Parathyroid adenoma (tissue), 2 donors: ENCODE measurements at regions not wholly inside any gene's neighbourhood (a gene's known extent, or its start where the extent isn't known, plus 50 kb on each side); places are given as distances from the start of the nearest gene placed in this dataset.

Source experiments
- H2AFZ ChIP-seq: fragments of 300-600 bp; sonication (generic); one replicate; pipeline ENCODE4 v1.7.0; 2017; ENCODE audit warnings: antibody characterized with exemption, mild to moderate bottlenecking
- H3K27ac ChIP-seq: fragments of 300-600 bp; sonication (generic); one replicate; pipeline ENCODE4 v1.7.0; 2017
- H3K27me3 ChIP-seq: fragments of 300-600 bp; sonication (generic); one replicate; pipeline ENCODE4 v1.7.0; 2017; ENCODE audit warnings: low read length; ENCODE audit not compliant: control insufficient read depth, insufficient read depth
- H3K36me3 ChIP-seq: fragments of 300-600 bp; sonication (generic); one replicate; pipeline ENCODE4 v1.7.0; 2017; ENCODE audit warnings: low read length; ENCODE audit not compliant: control insufficient read depth, insufficient read depth
- H3K4me1 ChIP-seq: fragments of 300-600 bp; sonication (generic); one replicate; pipeline ENCODE4 v1.7.0; 2017; ENCODE audit warnings: control low read depth
- H3K4me2 ChIP-seq: fragments of 300-600 bp; sonication (generic); one replicate; pipeline ENCODE4 v1.7.0; 2017; ENCODE audit warnings: low read length
- H3K4me3 ChIP-seq: fragments of 300-600 bp; sonication (generic); one replicate; pipeline ENCODE4 v1.7.0; 2017; ENCODE audit warnings: low read depth, low read length
- H3K79me2 ChIP-seq: fragments of 300-600 bp; sonication (generic); one replicate; pipeline ENCODE4 v1.7.0; 2017; ENCODE audit warnings: control low read depth
- H3K9ac ChIP-seq: fragments of 300-600 bp; sonication (generic); one replicate; pipeline ENCODE4 v1.7.0; 2017; ENCODE audit warnings: mild to moderate bottlenecking
- H3K9me3 ChIP-seq: fragments of 300-600 bp; sonication (generic); one replicate; pipeline ENCODE4 v1.7.0; 2017; ENCODE audit warnings: low read length; ENCODE audit not compliant: control insufficient read depth
- TF ChIP-seq, protein P1 (sequence below): fragments of 300-600 bp; sonication (generic); IDR thresholded peaks from one replicate; pipeline ENCODE4 v1.7.0; 2017; ENCODE audit warnings: antibody characterized with exemption, mild to moderate bottlenecking
- donor health status: primary hyperparathyroidism.

DNA sequence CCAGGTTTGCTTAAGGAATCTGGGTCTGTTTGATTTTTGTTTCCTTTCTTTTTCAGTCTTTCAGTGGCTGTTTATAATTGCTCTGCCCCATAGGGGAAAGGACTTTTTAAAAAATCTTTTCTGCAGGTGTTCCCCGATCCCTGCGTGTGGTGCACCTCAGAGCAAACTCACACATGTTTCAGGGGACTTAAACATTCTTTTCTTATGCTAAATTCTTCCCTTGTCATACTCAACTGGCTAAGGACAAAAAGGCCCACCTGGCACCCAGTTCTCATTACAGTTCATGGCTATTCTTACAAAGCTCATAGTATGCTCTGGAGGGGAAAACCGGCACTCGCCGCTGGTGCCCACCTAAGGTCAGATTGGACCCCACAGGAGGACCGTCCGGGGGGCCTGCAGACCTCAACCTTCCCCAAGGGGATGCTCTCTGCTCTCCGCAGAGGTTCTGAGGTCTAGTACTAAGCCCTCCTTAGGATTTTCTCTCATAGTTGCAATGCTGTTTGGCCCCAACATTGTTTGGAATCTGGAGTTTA, 220.3 kb downstream of the HGF start:
- no peak overlapping the region for H3K9ac ChIP-seq
- no peaks in the 10 kb centered on the region for H3K27me3 ChIP-seq
- no peak overlapping the region for H3K27ac ChIP-seq
- H3K36me3 ChIP-seq = no peaks in the 10 kb centered on the region
- H3K4me1 ChIP-seq = no peaks in the 10 kb centered on the region
- no peak overlapping the region for H3K4me2 ChIP-seq
- H3K9me3 ChIP-seq = no peaks in the 10 kb centered on the region
- H3K79me2 ChIP-seq = no peaks in the 10 kb centered on the region
- H2AFZ ChIP-seq = no peak overlapping the region
- no peak overlapping the region for H3K4me3 ChIP-seq
- TF ChIP-seq, protein P1, sequence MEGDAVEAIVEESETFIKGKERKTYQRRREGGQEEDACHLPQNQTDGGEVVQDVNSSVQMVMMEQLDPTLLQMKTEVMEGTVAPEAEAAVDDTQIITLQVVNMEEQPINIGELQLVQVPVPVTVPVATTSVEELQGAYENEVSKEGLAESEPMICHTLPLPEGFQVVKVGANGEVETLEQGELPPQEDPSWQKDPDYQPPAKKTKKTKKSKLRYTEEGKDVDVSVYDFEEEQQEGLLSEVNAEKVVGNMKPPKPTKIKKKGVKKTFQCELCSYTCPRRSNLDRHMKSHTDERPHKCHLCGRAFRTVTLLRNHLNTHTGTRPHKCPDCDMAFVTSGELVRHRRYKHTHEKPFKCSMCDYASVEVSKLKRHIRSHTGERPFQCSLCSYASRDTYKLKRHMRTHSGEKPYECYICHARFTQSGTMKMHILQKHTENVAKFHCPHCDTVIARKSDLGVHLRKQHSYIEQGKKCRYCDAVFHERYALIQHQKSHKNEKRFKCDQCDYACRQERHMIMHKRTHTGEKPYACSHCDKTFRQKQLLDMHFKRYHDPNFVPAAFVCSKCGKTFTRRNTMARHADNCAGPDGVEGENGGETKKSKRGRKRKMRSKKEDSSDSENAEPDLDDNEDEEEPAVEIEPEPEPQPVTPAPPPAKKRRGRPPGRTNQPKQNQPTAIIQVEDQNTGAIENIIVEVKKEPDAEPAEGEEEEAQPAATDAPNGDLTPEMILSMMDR = no peak

DNA sequence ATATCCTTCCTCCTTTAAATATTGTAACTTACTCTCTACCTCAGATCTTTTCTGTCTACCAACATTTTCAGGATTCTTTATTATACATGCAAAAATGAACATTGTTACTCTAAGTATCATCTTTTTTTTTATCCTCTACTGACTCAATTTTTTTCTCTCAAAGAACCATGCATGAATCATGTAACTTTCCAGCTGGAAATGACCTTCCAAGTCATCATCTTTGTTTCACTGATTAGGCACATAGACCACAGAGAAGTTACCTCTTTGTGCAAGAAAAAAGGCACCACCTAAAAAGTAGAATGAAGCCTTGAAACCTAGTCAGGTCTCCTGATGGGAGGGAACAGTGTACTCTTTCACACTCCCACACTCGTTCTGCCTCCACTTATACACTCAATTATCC, 234.9 kb downstream of the HGF start:
- H2AFZ ChIP-seq = no peak overlapping the region
- no peaks in the 10 kb centered on the region for H3K4me1 ChIP-seq
- H3K27me3 ChIP-seq = no peaks in the 10 kb centered on the region
- H3K36me3 ChIP-seq = no peaks in the 10 kb centered on the region
- no peak overlapping the region for H3K4me3 ChIP-seq
- H3K4me2 ChIP-seq = no peak overlapping the region
- H3K79me2 ChIP-seq = no peaks in the 10 kb centered on the region
- H3K9me3 ChIP-seq = no peaks in the 10 kb centered on the region
- no peak overlapping the region for H3K27ac ChIP-seq
- H3K9ac ChIP-seq = no peak overlapping the region
- TF ChIP-seq, protein P1 = no peak

DNA sequence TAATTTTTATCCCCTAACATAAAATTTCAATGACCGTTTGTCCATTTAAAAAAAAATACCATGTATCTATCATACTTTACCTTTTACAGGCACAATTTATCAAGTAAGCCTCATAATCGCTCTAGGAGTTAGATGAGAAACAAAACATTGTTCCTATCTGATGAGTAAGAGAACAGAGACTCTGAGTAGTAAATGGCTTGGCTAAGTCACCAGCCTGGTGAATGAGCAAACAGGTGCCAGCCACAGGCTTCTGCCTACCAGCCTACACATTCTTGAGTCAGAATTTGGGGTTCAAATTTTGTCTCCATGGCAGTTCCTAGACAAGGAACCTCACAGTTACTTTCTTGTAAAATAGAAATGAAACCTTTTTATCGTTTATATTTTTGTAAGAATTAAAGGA, 235.4 kb downstream of the HGF start:
- H3K4me2 ChIP-seq = no peak overlapping the region
- H2AFZ ChIP-seq = no peak overlapping the region
- H3K79me2 ChIP-seq = no peaks in the 10 kb centered on the region
- H3K9me3 ChIP-seq = no peaks in the 10 kb centered on the region
- no peak overlapping the region for H3K4me3 ChIP-seq
- no peak overlapping the region for H3K27ac ChIP-seq
- no peaks in the 10 kb centered on the region for H3K27me3 ChIP-seq
- TF ChIP-seq, protein P1 = no peak
- H3K9ac ChIP-seq = no peak overlapping the region
- no peaks in the 10 kb centered on the region for H3K4me1 ChIP-seq
- no peaks in the 10 kb centered on the region for H3K36me3 ChIP-seq

DNA sequence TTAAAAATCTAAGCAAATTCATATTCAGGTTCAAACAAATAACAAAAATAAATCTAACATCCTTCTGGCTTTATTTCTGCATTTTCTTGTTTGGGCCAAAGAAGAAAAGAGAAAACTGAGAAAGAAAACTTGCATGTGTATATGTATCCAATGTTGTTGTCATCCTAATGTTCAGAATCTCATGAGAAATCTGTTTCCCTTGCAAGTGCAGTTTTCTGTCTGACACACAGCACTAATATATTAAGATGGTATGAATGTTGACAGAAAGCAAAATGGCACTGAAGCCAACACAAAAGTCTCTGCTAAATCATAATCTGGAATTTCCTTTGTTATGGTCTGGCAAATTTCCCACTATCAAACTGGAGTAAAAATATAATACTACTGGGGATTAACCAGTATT, 235.9 kb downstream of the HGF start:
- TF ChIP-seq, protein P1 = no peak
- Histone ChIP-seq H3K79me2 (no peaks in the 10 kb centered on the region), H3K4me1 (no peaks in the 10 kb centered on the region), H3K9ac (no peak overlapping the region), H3K36me3 (no peaks in the 10 kb centered on the region), H3K9me3 (no peaks in the 10 kb centered on the region), H3K4me3 (no peak overlapping the region), H3K4me2 (no peak overlapping the region), H3K27ac (no peak overlapping the region), H3K27me3 (no peaks in the 10 kb centered on the region), H2AFZ (no peak overlapping the region)

DNA sequence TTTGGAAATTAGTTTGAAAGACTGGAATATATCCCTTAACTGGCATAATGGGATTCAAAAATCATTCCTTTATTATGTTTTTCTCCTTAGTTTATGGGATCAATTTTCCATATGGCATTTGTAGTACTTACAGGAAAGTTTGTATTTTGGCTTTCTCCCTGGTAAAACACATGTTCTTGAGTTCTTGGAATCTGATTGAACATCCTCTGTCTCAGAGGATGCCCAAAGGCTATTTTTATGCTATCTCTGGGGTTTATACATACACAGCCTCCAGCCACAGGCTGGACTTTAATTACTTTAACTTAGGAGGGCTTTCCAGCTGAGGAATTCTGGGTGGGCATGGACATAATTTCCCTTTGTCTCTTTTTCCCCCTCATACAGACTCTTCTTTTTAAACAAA, 236.4 kb downstream of the HGF start:
- no peak overlapping the region for H3K27ac ChIP-seq
- no peak overlapping the region for H3K4me3 ChIP-seq
- H3K79me2 ChIP-seq = no peaks in the 10 kb centered on the region
- no peak overlapping the region for H3K4me2 ChIP-seq
- TF ChIP-seq, protein P1 = no peak
- H2AFZ ChIP-seq = no peak overlapping the region
- H3K9ac ChIP-seq = no peak overlapping the region
- H3K4me1 ChIP-seq = no peaks in the 10 kb centered on the region
- no peaks in the 10 kb centered on the region for H3K36me3 ChIP-seq
- no peaks in the 10 kb centered on the region for H3K9me3 ChIP-seq
- no peaks in the 10 kb centered on the region for H3K27me3 ChIP-seq
